ENCODE measurements at regions not wholly inside any gene's neighbourhood (a gene's known extent, or its start where the extent isn't known, plus 50 kb on each side); places are given as distances from the start of the nearest gene placed in this dataset.

- H3K4me3 Mint-ChIP-seq = no peak overlapping the region
- intact Hi-C loops (cut with micrococcal nuclease) = no loop called here
- no peak overlapping the region for H3K27ac Mint-ChIP-seq
- DNase-seq = no peak
- ATAC-seq = no peak
- H3K4me1 Mint-ChIP-seq (ENCODE audit: low read depth) = no peaks in the 10 kb centered on the region
- TF ChIP-seq CTCF (IDR thresholded peaks at IDR 0.05) = no peak
- no peaks in the 10 kb centered on the region for H3K27me3 Mint-ChIP-seq
- POLR2A ChIA-PET = no interaction called here
- H3K36me3 Mint-ChIP-seq (ENCODE audit: low read depth) = no peaks in the 10 kb centered on the region
- CTCF ChIA-PET = no interaction called here
- H3K9me3 Mint-ChIP-seq = peaks cover 2% of the 10 kb centered on the region
Measured at GRCh38 chr11:36997656-36998055, 399.6 kb upstream of the RAG2 start.

GRCh38 chr11:36996795-36997194 is 398.8 kb upstream of the RAG2 start:
- Mint-ChIP-seq H3K4me1 (ENCODE audit: low read depth) (no peaks in the 10 kb centered on the region), H3K27ac (no peak overlapping the region), H3K27me3 (no peaks in the 10 kb centered on the region), H3K4me3 (no peak overlapping the region), H3K36me3 (ENCODE audit: low read depth) (no peaks in the 10 kb centered on the region), H3K9me3 (peaks cover 2% of the 10 kb centered on the region)
- ATAC-seq = no peak
- no peak for TF ChIP-seq CTCF (IDR thresholded peaks at IDR 0.05)
- ChIA-PET POLR2A (no interaction called here), CTCF (no interaction called here)
- DNase-seq = no peak
- intact Hi-C loops (cut with micrococcal nuclease) = no loop called here

GRCh38 chr11:36994208-36994607 is 396.2 kb upstream of the RAG2 start:
- no peak overlapping the region for H3K27ac Mint-ChIP-seq
- H3K9me3 Mint-ChIP-seq = peaks cover 2% of the 10 kb centered on the region
- no peaks in the 10 kb centered on the region for H3K4me1 Mint-ChIP-seq (ENCODE audit: low read depth)
- H3K36me3 Mint-ChIP-seq (ENCODE audit: low read depth) = no peaks in the 10 kb centered on the region
- no peaks in the 10 kb centered on the region for H3K27me3 Mint-ChIP-seq
- ChIA-PET CTCF (no interaction called here), POLR2A (no interaction called here)
- DNase-seq (no peak), ATAC-seq (no peak)
- TF ChIP-seq CTCF (IDR thresholded peaks at IDR 0.05) = no peak
- intact Hi-C loops (cut with micrococcal nuclease) = no loop called here
- no peak overlapping the region for H3K4me3 Mint-ChIP-seq

- no peak for TF ChIP-seq CTCF (IDR thresholded peaks at IDR 0.05)
- DNase-seq (no peak), ATAC-seq (no peak)
- ChIA-PET CTCF (no interaction called here), POLR2A (no interaction called here)
- H3K27me3 Mint-ChIP-seq = no peaks in the 10 kb centered on the region
- no peaks in the 10 kb centered on the region for H3K36me3 Mint-ChIP-seq (ENCODE audit: low read depth)
- no peak overlapping the region for H3K27ac Mint-ChIP-seq
- intact Hi-C loops (cut with micrococcal nuclease) = no loop called here
- no peaks in the 10 kb centered on the region for H3K4me1 Mint-ChIP-seq (ENCODE audit: low read depth)
- H3K9me3 Mint-ChIP-seq = peaks cover 2% of the 10 kb centered on the region
- H3K4me3 Mint-ChIP-seq = no peak overlapping the region
Measured at GRCh38 chr11:36988556-36988955, 390.5 kb upstream of the RAG2 start.

GRCh38 chr11:36985562-36985961 is 387.5 kb upstream of the RAG2 start:
- Mint-ChIP-seq H3K36me3 (ENCODE audit: low read depth) (no peaks in the 10 kb centered on the region), H3K4me1 (ENCODE audit: low read depth) (no peaks in the 10 kb centered on the region), H3K27me3 (no peaks in the 10 kb centered on the region), H3K4me3 (no peak overlapping the region), H3K9me3 (peaks cover 2% of the 10 kb centered on the region), H3K27ac (no peak overlapping the region)
- ATAC-seq (no peak), DNase-seq (no peak)
- POLR2A ChIA-PET = no interaction called here
- intact Hi-C loops (cut with micrococcal nuclease) = no loop called here
- no peak for TF ChIP-seq CTCF (IDR thresholded peaks at IDR 0.05)
- CTCF ChIA-PET = interaction anchor here (0.9 kb wide), 1 partner anchor 14 kb away, joined by 3 read pairs; no protein-coding TSS in a partner anchor

Measured in activated CD8-positive, alpha-beta T cell treated with anti-CD3 and anti-CD28 coated beads for 36 hours (primary cell).